ENCODE measurements at regions not wholly inside any gene's neighbourhood (a gene's known extent, or its start where the extent isn't known, plus 50 kb on each side); places are given as distances from the start of the nearest gene placed in this dataset.
"Not testable (repeated sequence)": the region's sequence is repeated elsewhere in the genome, so short reads cannot be mapped to it uniquely, and the experiment has no call there.

- H3K4me1 ChIP-seq = no peaks in the 10 kb centered on the region
- ATAC-seq = no peak
- 84 to 89% (median 88%) methylated on average over 7 of the region's 7 CpGs for WGBS, 3 donors
- no peak for DNase-seq
- intact Hi-C loops (cut with DNase I) = no loop called here
- no peak for TF ChIP-seq CTCF (IDR thresholded peaks at IDR 0.05)
- no peaks in the 10 kb centered on the region for H3K27me3 ChIP-seq (ENCODE audit: insufficient read depth in 3 of 3, low read length in 2 of 3)
- no peak overlapping the region for H3K27ac ChIP-seq
- no peaks in the 10 kb centered on the region for H3K36me3 ChIP-seq (ENCODE audit: insufficient read depth in 1 of 2, low read depth in 1 of 2)
- no peaks in the 10 kb centered on the region for H3K9me3 ChIP-seq
- no peak overlapping the region for H3K4me3 ChIP-seq
Measured at GRCh38 chr17:31733326-31733725, 125.7 kb downstream of the COPRS start.

GRCh38 chr17:31731585-31732154 lies 127.4 kb downstream of the COPRS start:
- H3K27me3 ChIP-seq (ENCODE audit: insufficient read depth in 3 of 3, low read length in 2 of 3); ATAC-seq; H3K4me1 ChIP-seq; intact Hi-C loops (cut with DNase I); H3K9me3 ChIP-seq; H3K27ac ChIP-seq; H3K4me3 ChIP-seq; H3K36me3 ChIP-seq (ENCODE audit: insufficient read depth in 1 of 2, low read depth in 1 of 2); DNase-seq: not testable (repeated sequence)
- 95 to 99% (median 96%) methylated on average over 5 of the region's 5 CpGs for WGBS, 3 donors

- Histone ChIP-seq H3K36me3 (ENCODE audit: insufficient read depth in 1 of 2, low read depth in 1 of 2) (no peaks in the 10 kb centered on the region), H3K9me3 (no peaks in the 10 kb centered on the region), H3K4me1 (no peaks in the 10 kb centered on the region), H3K27ac (no peak overlapping the region), H3K4me3 (no peak overlapping the region), H3K27me3 (ENCODE audit: insufficient read depth in 3 of 3, low read length in 2 of 3) (no peaks in the 10 kb centered on the region)
- no peak for DNase-seq
- no peak for ATAC-seq
- WGBS, 3 donors = 55 to 62% (median 56%) methylated on average over 3 of the region's 3 CpGs
- no peak for TF ChIP-seq CTCF (IDR thresholded peaks at IDR 0.05)
- intact Hi-C loops (cut with DNase I) = no loop called here
Measured at GRCh38 chr17:31731118-31731517, 127.9 kb downstream of the COPRS start.

- no peak overlapping the region for H3K4me3 ChIP-seq
- H3K9me3 ChIP-seq = no peaks in the 10 kb centered on the region
- H3K27ac ChIP-seq = no peak overlapping the region
- DNase-seq = no peak
- no peaks in the 10 kb centered on the region for H3K27me3 ChIP-seq (ENCODE audit: insufficient read depth in 3 of 3, low read length in 2 of 3)
- H3K36me3 ChIP-seq (ENCODE audit: insufficient read depth in 1 of 2, low read depth in 1 of 2) = no peaks in the 10 kb centered on the region
- TF ChIP-seq CTCF (IDR thresholded peaks at IDR 0.05) = no peak
- intact Hi-C loops (cut with DNase I) = no loop called here
- no peaks in the 10 kb centered on the region for H3K4me1 ChIP-seq
- 91% methylated on average over 4 of the region's 4 CpGs for WGBS, 3 donors
- no peak for ATAC-seq
Measured at GRCh38 chr17:31726980-31727427, 132.0 kb downstream of the COPRS start.

- DNase-seq (no peak), ATAC-seq (no peak)
- no peak overlapping the region for H3K27ac ChIP-seq
- H3K9me3 ChIP-seq = no peaks in the 10 kb centered on the region
- no peaks in the 10 kb centered on the region for H3K27me3 ChIP-seq (ENCODE audit: insufficient read depth in 3 of 3, low read length in 2 of 3)
- no peaks in the 10 kb centered on the region for H3K36me3 ChIP-seq (ENCODE audit: insufficient read depth in 1 of 2, low read depth in 1 of 2)
- H3K4me3 ChIP-seq = no peak overlapping the region
- TF ChIP-seq CTCF (IDR thresholded peaks at IDR 0.05) = no peak
- intact Hi-C loops (cut with DNase I) = no loop called here
- WGBS, 3 donors = 81 to 88% (median 88%) methylated on average over 8 of the region's 8 CpGs
- H3K4me1 ChIP-seq = no peaks in the 10 kb centered on the region
Measured at GRCh38 chr17:31724619-31725018, 134.4 kb downstream of the COPRS start.

All from psoas muscle (tissue), 7 donors.